CD14-positive monocyte (primary cell): ENCODE measurements at regions not wholly inside any gene's neighbourhood (a gene's known extent, or its start where the extent isn't known, plus 50 kb on each side); places are given as distances from the start of the nearest gene placed in this dataset.

ENCODE experiments used
- DNase-seq, 3 donors: peaks; one replicate each; pipeline ENCODE4 v3.0.0-alpha.2; 2011 to 2022
- H2AFZ ChIP-seq: 2 replicates; pipeline ENCODE4 v1.6.0; 2012; ENCODE audit warnings: mild to moderate bottlenecking, low read depth, low read length, inconsistent platforms; ENCODE audit not compliant: insufficient read depth, poor library complexity, severe bottlenecking
- H3K27ac ChIP-seq, 2 donors: 1 replicate in 1 of 2; 2 replicates in 1 of 2; pipeline ENCODE4 v1.5.1; 2012 to 2013; ENCODE audit warnings: low read length in 2 of 2, control low read depth in 1 of 2, inconsistent platforms in 1 of 2, low read depth in 1 of 2, mild to moderate bottlenecking in 1 of 2
- H3K27me3 ChIP-seq, 2 donors: one replicate each; pipeline versions ENCODE4 v1.6.0 to v1.6.1; 2011 to 2013; ENCODE audit warnings: low read length in 2 of 2; ENCODE audit not compliant: control insufficient read depth in 2 of 2, insufficient read depth in 2 of 2
- H3K36me3 ChIP-seq, 2 donors: replicated peaks in 1 of 2; 1 replicate in 1 of 2; 2 replicates in 1 of 2; pipeline versions ENCODE4 v1.5.1 to v1.6.1; 2012 to 2013; ENCODE audit warnings: low read length in 2 of 2, control low read depth in 1 of 2, inconsistent platforms in 1 of 2, mild to moderate bottlenecking in 1 of 2; ENCODE audit not compliant: insufficient read depth in 2 of 2, control insufficient read depth in 1 of 2
- H3K4me1 ChIP-seq, 2 donors: 1 replicate in 1 of 2; 2 replicates in 1 of 2; pipeline versions ENCODE4 v1.5.1 to v1.6.1; 2012 to 2013; ENCODE audit warnings: low read length in 2 of 2, control low read depth in 1 of 2, inconsistent platforms in 1 of 2, mild to moderate bottlenecking in 1 of 2, moderate library complexity in 1 of 2; ENCODE audit not compliant: insufficient read depth in 2 of 2, control insufficient read depth in 1 of 2
- H3K4me2 ChIP-seq: replicated peaks from 2 replicates; pipeline ENCODE3; 2012; ENCODE audit warnings: low read length, moderate library complexity, mild to moderate bottlenecking; ENCODE audit not compliant: poor library complexity, severe bottlenecking; ENCODE audit errors: extremely low read depth
- H3K4me3 ChIP-seq, 3 experiments: fragments of 200-600 bp in 1 of 3; sonication (generic) in 1 of 3; replicated peaks in 1 of 3; 1 replicate in 2 of 3; 2 replicates in 1 of 3; pipeline ENCODE4 v1.5.1; 2011 to 2013; ENCODE audit warnings: low read length in 3 of 3, mild to moderate bottlenecking in 3 of 3, control low read depth in 2 of 3, low read depth in 2 of 3, inconsistent platforms in 1 of 3, moderate library complexity in 1 of 3
- H3K79me2 ChIP-seq: 2 replicates; pipeline ENCODE4 v1.6.0; 2012; ENCODE audit warnings: mild to moderate bottlenecking, control low read depth, inconsistent platforms, low read length, moderate library complexity; ENCODE audit not compliant: insufficient read depth
- H3K9ac ChIP-seq: 2 replicates; pipeline ENCODE4 v1.6.0; 2017; ENCODE audit warnings: low read length, mild to moderate bottlenecking; ENCODE audit not compliant: insufficient read depth, poor library complexity, severe bottlenecking
- H3K9me3 ChIP-seq, 2 donors: replicated peaks in 1 of 2; 1 replicate in 1 of 2; 2 replicates in 1 of 2; pipeline versions ENCODE4 v1.5.1 to v1.6.1; 2012 to 2013; ENCODE audit warnings: low read length in 2 of 2, control low read depth in 1 of 2; ENCODE audit not compliant: control insufficient read depth in 1 of 2, insufficient read depth in 1 of 2
- H4K20me1 ChIP-seq: 2 replicates; pipeline ENCODE4 v1.6.0; 2012; ENCODE audit warnings: mild to moderate bottlenecking, low read length, control low read depth, moderate library complexity; ENCODE audit not compliant: insufficient read depth
- H3K27ac Mint-ChIP-seq, 7 donors: one replicate each; pipeline ENCODE4 v1.8.0; 2020; ENCODE audit warnings: mild to moderate bottlenecking in 7 of 7, mixed read lengths in 7 of 7, moderate library complexity in 6 of 7, inconsistent platforms in 2 of 7
- H3K27me3 Mint-ChIP-seq, 3 donors: one replicate each; pipeline ENCODE4 v1.8.0; 2021 to 2022; ENCODE audit warnings: low read depth in 3 of 3, mild to moderate bottlenecking in 3 of 3, mixed read lengths in 3 of 3, moderate library complexity in 3 of 3, inconsistent platforms in 1 of 3
- H3K36me3 Mint-ChIP-seq, 2 donors: one replicate each; pipeline ENCODE4 v1.8.0; 2020; ENCODE audit warnings: mixed read lengths in 2 of 2, inconsistent platforms in 1 of 2, mild to moderate bottlenecking in 1 of 2
- H3K4me1 Mint-ChIP-seq: one replicate; pipeline ENCODE4 v1.8.0; 2020; ENCODE audit warnings: mild to moderate bottlenecking, mixed read lengths
- H3K4me3 Mint-ChIP-seq, 2 donors: one replicate each; pipeline ENCODE4 v1.8.0; 2020; ENCODE audit warnings: mild to moderate bottlenecking in 2 of 2, mixed read lengths in 2 of 2, moderate library complexity in 1 of 2
- H3K9me3 Mint-ChIP-seq, 7 donors: one replicate each; pipeline ENCODE4 v1.8.0; 2020 to 2022; ENCODE audit warnings: mixed read lengths in 7 of 7, mild to moderate bottlenecking in 6 of 7, moderate library complexity in 6 of 7, inconsistent platforms in 2 of 7
- CTCF ChIP-seq: fragments of 200-600 bp; IDR thresholded peaks from one replicate; pipeline ENCODE4 v1.8.0; 2022; ENCODE audit warnings: antibody characterized with exemption, mild to moderate bottlenecking
- WGBS: methylation state at CpG from one replicate; pipeline ENCODE4 v1.1.5; 2013; ENCODE audit warnings: missing lambda C conversion rate; ENCODE audit not compliant: insufficient coverage; 5-methylcytosine and 5-hydroxymethylcytosine counted together
- intact Hi-C, 2 donors: fragments of 100-400 bp; cut with micrococcal nuclease; formaldehyde crosslinking; loops; one replicate each; pipeline versions ENCODE4 v1.15.0 to v1.15.1; 2023

GRCh38 chr11:109511598-109511997 is 89.6 kb downstream of the C11orf87 start:
- Histone ChIP-seq H2AFZ (no peak overlapping the region), H3K27me3 (no peaks in the 10 kb centered on the region), H3K9me3 (no peaks in the 10 kb centered on the region), H3K79me2 (no peaks in the 10 kb centered on the region), H3K4me2 (no peak overlapping the region), H3K4me1 (no peaks in the 10 kb centered on the region), H3K9ac (no peak overlapping the region), H4K20me1 (no peaks in the 10 kb centered on the region), H3K27ac (no peak overlapping the region), H3K4me3 (no peak overlapping the region), H3K36me3 (no peaks in the 10 kb centered on the region)
- H3K36me3 Mint-ChIP-seq = no peaks in the 10 kb centered on the region
- H3K27ac Mint-ChIP-seq = no peak overlapping the region
- no peak for DNase-seq
- H3K4me3 Mint-ChIP-seq = no peak overlapping the region
- TF ChIP-seq CTCF = no peak
- H3K27me3 Mint-ChIP-seq = no peaks in the 10 kb centered on the region
- intact Hi-C loops = no loop called here
- peaks cover 0 to 2% (median 0%) of the 10 kb centered on the region in 7 donors for H3K9me3 Mint-ChIP-seq
- peaks cover 16% of the 10 kb centered on the region for H3K4me1 Mint-ChIP-seq

- Histone ChIP-seq H3K4me1 (no peaks in the 10 kb centered on the region), H3K9ac (no peak overlapping the region), H3K79me2 (no peaks in the 10 kb centered on the region), H3K9me3 (no peaks in the 10 kb centered on the region), H3K27me3 (no peaks in the 10 kb centered on the region), H4K20me1 (no peaks in the 10 kb centered on the region), H2AFZ (no peak overlapping the region), H3K27ac (no peak overlapping the region), H3K4me3 (no peak overlapping the region), H3K36me3 (no peaks in the 10 kb centered on the region), H3K4me2 (no peak overlapping the region)
- Mint-ChIP-seq H3K27me3 (no peaks in the 10 kb centered on the region), H3K4me1 (peaks cover 16% of the 10 kb centered on the region), H3K4me3 (no peak overlapping the region), H3K9me3 (peaks cover 0 to 2% (median 0%) of the 10 kb centered on the region in 7 donors), H3K27ac (no peak overlapping the region), H3K36me3 (no peaks in the 10 kb centered on the region)
- no peak for TF ChIP-seq CTCF
- no peak for DNase-seq
- intact Hi-C loops = no loop called here
- WGBS = no CpG with 5 or more reads among the region's 1 CpG
These were observed 90.3 kb downstream of the C11orf87 start for GRCh38 chr11:109512249-109512648.
